Activated gamma-delta T cell treated with Interleukin-2 at 50 U/mL for 16 hours (primary cell): ENCODE measurements at regions not wholly inside any gene's neighbourhood (a gene's known extent, or its start where the extent isn't known, plus 50 kb on each side); places are given as distances from the start of the nearest gene placed in this dataset.

ENCODE experiments used
- DNase-seq: peaks from one replicate; pipeline ENCODE4 v3.0.0-alpha.2; 2020

DNA sequence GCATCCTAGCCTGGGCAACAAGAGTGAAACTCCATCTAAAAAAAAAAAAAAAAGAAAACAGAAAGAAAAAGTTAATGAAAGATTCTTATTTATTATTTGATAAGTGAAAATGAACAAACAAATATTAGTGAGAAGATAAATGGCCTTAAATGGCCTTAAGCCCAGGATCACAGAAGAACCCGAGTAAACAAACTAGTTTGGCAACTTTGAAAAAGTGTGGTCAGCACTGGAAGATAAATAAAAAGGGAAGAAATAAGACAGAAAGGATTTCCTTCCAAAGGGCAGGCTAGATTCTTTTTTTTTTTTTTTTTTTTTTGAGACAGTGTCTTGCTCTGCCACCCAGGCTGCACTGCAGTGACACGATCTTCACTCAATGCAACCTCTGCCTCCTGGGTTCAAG, 692.4 kb downstream of the CPS1 start:
- no peak for DNase-seq

DNA sequence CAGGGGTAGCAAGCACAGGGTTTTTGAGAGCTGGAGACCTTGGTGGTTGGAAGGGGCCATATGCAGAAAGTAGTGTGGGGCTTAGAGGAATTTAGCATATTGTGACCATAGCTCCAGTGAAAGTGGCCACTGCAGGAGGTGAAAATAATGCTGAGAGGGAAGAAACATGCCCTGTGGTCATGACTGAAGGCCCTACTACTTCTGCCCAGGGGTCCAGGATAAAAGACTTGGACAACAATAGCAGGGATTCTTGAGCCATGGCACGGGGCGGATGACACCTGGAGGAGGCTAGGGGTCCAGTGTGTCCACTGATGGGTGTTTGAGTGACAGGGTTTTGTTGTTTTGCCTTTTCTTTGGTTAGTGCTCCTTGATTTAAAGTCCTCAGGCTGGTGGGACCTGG, 694.6 kb downstream of the CPS1 start:
- no peak for DNase-seq

DNA sequence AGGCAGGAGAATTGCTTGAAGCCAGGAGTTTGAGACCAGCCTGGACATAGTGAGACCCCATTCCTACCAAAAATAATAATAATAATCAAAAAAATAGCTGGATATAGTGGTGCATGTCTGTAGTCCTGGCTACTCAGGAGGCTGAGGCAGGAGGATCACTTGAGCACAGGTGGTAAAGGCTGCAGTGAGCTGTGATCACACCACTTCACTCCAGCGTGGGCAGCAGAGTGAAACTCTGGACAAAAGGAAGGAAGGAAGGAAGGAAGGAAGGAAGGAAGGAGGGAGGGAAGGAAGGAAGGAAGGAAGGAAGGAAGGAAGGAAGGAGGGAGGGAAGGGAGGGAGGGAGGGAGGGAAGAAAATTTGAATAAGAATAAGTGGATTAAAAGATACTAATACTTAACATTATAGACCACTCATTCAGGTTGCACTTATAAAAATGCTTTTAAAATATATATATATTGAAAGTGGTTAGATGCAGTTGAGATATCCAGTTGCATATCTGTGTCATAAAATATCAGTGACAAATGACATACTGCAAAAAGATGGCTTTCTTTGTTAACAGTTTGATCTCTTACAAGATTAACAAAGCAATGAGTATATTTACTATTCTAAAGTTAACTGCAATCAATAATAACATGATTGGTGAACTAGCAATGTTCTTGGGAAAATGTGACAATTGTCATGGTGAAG, 702.4 kb downstream of the CPS1 start:
- no peak for DNase-seq

DNA sequence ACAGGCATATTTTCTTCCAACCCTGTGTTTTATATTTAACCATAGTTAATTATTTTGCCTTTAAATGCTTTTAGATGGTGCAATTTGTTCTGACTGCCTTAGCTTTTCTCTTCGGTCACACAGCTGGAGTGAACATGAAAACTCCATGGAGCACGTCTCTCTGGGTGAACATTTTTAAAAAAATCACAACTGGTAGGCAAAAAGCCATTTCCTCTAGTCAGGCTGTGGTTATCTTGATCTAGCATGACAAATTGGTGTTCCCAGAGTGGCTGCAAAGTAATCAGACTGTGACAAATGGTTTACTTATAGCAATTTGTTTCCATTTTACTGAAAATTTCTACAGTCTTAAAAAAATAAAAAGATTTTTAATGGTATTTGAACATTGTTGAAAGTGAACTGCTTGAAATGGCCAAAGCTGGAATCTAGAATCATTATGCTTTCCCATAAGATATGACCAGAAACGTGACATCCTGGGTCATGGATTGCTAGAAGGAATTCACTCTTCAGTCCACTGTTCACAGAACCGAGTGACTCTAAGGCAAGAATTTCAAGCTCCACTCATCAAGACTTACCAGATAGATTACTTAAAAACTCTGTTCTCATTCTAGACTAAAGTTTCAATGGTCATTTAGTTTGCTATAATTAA, 703.6 kb downstream of the CPS1 start:
- no peak for DNase-seq

DNA sequence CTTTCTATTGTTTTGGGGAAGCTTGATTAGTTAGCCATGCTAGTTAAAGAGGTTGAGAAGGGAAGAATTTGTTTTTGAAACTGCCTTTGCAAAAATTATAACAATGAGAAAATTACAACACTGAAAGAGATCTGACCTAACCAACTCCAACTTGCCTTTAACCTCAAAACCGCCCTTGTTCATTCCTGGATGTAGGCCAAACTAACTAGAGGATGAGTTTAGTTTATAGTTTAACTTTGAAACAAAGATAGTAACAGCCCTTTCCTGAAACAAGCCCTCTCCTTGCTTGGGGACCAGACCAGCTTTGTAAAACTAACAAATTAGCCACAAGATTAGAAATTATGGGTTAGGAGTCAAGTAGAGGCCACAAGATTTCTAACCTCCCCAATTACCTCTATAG, 713.9 kb downstream of the CPS1 start:
- no peak for DNase-seq

DNA sequence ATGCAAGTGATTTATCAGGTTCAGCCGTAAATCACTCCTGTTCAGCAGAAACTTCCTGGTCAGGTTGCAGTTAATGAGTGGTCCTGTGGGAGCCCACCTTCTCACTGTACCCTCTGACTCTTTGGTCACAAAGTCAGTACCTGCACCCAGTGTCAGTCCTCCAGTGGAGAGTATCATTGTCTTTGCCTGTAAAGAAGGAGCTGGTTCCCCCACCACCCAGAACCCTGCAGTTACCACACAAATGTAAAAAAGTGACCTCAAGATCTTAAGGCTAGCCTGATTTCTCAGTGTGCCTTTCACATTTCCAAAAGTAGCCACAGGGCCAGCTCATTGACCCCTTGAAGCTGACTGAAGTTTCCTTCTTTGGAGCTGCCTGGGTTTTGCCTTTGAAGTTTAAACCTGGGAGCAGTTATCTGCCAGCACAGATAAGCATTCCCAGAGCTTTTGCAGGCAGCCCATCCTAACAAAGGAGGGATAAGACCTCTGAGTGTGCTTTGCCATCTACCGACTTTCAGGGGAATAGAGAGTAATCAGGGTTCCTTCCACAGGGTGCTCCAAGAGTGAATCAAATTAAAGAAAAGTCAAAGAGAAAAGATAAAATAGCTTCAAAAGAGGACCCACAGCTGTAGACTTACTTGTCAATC, 725.2 kb downstream of the CPS1 start:
- DNase-seq = no peak

DNA sequence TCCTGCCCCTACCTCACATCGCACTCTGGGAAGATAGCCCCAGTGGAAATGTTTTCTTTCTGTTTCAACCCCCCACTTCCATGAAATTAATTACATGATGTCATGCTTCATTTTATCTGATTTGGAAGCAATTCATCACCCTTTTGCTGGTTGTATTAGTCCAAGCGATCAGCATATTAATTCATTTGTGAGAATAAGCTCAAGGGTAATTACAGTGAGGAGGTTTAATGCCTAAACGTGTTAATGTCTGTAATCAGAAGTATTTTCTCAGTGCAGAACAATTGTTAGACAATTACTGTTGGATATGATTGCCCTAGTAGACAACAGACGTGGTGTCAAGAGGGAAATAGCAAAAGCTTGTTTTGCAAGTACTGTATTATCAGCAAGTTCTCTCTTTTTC, 746.3 kb downstream of the CPS1 start:
- no peak for DNase-seq

DNA sequence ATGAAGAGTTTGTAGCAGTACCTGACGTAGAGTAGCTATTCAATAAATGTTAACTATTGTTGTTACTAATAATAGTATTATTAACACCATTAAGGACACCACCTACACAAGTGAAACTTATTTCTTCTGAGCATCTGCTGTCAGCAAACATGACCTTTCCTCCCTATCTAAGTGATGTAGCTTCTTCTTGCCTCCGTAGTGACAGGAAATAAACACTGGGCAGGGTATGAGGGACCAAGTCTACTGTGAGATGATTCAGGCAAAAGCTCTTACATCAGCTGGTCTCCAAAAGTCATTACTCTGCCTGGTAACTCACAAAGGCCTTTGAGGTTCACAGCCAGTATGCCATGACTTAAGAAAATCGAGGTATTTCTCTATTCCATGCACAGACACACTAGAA, 750.5 kb downstream of the CPS1 start:
- DNase-seq = no peak
